IPS-NIHi7 (cell line): ENCODE measurements at regions not wholly inside any gene's neighbourhood (a gene's known extent, or its start where the extent isn't known, plus 50 kb on each side); places are given as distances from the start of the nearest gene placed in this dataset.

Experiments
- DNase-seq: peaks from one replicate; pipeline ENCODE4 v3.0.0; 2012; ENCODE audit warnings: mixed read lengths; ENCODE audit errors: extremely low spot score

DNA sequence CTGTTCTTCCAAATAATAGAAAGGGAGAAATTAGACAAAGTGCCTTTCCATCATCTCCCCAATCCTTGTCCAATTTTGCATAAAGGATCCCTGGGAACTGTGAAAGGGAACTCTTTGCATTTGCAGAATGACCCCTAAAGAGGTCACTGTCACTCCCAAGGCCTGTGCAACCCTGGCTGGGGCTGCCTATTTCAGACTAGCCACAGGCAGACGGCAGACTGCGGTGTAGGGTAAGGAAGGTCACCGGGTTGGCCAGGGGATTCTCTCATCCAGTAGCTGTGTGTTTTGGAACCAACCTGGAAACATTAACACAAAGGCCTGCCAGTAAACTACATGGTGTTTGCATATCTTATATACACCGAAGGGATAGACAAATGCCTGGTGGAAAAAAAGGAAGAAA is 818.7 kb downstream of the BCL11A start:
- DNase-seq, result no peak

DNA sequence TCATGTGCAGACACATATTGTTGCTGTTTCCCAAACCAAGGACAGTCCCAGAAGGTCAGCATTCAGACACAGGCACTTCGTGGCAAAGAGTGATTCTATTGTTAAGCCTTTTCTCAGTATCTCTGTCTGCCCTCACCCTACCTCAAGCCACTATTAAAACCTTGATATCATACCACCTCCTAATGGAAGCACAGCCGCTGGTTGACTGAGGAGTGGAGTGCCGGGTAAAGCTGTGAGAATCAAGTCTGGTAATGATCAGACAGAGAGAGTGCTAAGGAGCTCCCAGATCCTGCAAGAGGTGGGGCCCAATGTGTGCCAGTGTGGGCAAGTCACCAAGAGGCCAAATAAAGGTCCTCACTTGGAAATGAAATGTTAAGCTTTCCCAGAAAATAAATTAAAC is 819.5 kb downstream of the BCL11A start:
- no peak for DNase-seq

DNA sequence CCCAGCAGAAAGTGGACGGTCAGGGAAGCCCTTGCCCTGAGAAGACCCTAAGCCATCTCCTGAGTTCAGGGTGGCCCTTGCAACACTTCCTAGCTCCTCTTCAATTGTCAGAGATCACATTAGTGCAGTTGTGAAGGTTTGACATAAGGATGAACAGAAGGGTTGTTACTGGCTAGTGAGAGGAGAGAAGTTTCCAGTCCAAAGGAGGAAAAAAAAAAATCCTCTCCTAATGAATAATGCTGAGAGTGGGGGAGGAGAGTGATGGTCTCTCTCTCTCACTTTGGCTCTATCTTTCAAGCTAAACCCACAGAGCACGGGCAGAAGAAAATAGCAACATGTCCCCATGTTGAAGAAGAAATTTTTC is 819.9 kb downstream of the BCL11A start:
- no peak for DNase-seq

DNA sequence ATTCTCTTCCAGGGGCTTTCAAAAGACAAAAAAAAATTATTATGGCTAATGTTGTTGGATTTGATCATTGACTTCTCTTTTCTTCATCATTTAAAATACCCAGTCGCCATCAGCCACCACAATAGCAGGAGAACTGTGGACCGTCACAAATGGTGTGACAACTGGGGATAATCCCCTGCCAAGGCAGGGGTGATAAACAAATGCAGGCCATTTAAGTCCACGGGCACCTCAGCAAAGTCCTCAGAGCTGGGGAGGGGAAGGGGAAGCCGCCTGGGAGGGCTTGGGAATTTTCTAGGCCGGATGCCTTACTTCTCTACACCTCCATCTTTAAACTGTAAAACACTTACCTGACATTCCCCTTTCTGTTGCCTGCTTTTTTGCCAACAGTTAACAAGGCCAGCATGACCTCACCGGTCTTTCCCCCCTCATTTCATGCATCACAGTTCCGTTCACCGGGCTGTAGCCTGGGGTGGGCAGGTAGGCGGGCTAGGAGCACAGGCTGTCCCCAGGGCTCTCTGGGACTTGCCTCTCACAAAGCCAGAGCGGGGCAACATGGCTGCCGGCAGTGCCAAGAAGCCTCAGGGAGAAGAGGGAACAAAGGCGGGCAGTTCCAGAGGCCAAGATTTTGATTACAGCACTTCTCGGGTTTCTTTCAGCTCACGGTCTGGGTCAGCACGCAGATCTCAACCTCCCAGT is 820.4 kb downstream of the BCL11A start:
- peak; percentile 12 for DNase-seq

DNA sequence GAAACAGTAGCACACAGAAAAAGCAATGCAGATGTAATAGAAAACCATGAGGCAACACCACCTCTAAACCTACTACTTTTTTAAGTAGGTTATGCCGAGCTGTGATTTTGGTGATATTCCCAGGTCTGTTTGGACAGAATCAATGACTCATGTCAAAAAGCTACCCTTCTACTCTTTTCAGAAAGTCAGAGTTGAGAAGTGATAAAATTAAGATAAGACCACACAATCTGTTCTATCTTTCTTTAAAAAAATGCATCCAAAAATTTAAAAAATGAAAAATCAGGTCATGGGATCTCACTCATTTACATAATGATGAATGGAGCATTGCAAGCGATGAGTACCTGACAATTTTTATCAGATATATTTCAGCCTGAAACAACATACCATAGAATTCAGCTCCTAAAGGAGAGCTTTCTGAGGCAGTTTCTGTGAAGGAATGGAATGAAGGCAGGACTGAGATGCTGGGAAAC is 826.3 kb downstream of the BCL11A start:
- no peak for DNase-seq

DNA sequence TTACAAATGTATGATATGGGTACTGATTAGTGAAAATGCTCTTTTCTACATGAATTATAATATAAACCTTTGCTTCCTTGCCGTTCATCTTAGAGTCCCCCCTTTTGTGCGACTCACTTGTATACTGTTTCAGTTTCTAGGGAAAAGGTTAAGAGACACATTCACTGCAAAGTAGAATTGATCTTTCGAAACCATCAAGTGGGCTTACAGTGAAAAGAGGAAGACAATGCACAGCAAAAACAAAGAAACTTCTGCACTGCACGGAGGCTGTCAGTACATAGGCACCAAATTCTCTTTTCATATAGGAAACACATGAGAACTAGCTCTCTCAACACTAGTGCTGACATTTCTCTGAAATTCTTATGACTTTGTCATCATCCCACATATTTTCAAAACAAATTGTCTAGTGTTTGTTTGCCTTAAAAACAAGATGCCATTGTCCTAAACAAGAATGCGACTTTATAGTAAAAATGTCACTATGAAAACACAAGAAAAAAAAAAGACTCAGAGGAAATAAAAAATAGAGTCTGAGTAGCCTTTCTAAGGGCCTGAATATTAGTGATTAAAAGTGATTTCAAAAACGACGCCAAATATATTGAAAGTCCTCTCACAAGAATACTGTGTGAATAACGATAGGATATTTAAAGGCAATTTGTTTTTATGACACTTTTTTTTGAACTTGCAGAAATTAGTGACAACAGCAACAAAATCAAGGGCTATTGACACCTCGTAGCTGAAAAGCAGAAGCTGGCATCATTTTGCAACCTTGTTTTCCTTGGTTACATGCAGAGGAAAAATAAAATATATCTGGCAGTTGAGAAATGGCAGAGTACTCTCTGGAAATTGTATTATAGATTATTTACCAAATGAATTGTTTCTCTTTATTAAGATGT is 827.0 kb downstream of the BCL11A start:
- DNase-seq, result no peak

DNA sequence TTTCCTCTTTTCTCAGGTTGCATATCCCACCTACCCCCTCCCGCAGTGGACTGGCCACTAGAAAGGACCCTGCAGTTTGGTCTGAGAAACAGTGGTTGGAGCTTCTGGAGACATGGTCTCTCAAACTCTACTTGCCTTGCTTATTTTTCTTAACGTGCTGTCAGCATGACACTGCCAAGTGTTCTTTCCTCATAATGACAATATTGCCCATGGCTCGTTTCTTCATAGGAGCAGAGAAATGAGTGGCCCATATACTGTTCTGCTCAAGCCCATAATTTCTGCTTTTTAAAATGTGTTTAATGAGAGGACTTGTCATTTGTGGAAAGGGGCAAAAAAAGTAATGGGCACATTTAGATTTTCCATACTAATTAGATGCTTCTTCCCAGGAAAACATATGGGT is 828.7 kb downstream of the BCL11A start:
- DNase-seq, result no peak

DNA sequence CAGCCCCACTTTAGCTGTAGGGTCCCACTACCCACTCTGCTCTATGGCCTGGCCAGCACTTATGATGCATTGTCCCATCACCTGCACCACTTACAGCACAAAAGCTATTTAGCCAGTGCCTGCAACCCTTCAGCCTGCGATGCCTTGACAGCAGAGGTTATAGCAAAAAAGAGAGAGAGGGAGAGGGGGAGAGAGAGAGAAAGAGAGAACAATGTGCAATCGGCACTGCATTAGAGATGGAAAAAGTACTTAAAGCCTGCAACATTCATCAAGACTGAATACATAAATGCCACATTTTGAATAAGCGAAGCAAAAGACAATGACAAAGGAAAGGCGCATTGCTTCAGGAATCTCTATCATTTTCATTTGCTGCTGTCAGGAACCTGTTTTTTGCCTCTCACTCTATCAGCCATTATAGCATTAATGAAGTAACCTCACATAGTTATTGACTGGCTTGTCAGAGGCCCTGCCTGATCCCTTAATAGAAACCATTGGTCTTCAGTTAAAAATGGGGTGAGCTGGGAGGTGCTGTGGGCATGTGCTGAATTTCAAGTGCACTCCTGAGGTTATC is 833.1 kb downstream of the BCL11A start:
- DNase-seq, result no peak

DNA sequence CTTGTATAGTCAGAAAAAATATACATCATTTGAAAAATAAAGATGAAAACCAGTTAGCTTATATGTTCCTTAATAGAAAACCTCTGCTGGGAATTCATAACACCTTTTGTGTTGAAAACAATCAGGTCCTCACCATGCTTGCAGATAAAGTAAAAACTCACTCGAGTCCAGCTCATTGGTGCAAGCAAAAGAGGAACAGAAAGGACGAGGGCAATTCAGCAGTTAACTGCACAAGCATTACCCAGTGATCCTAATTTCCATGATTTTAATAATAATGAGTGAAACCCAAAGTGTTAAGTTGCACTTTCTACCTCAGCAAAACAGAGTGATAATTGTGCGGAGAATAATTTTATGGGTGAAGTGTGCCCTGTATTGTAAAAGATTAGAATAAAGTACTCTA is 839.9 kb downstream of the BCL11A start:
- no peak for DNase-seq

DNA sequence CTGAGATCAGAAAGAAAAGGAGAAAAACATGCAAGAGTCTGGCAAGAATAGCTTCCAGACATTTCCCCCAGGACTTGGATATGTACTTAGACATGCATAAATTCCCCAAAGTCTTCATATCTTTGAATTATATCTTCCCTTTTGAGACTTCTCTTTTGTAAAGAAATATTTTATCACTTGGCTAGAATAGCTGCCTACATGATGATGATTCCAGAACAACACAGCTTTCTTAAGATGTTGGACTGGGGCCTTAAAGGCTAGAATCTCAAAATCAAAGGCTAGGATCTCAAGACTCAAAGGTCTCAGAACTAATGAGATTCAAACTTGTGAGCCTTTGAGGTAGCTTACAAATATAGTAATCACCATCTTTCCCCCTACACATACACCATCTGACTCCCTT is 842.3 kb downstream of the BCL11A start:
- no peak for DNase-seq

DNA sequence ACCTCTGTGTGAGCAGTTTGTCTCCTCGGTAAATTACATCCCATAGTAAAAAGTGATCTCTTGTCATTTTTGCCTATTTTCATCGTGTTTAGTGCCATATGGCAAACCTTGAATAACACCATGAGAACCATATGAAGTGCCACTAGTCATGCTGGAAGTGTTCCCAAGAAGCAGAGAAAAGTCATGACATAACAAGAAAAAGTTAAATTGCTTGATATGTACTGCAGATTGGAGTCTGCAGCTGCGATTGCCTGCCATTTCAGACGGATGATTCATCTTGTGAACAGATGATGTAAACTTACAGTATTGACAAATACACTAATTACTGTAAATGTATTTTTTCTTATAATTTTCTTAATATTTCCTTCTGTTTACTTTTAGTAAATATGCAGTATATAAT is 846.7 kb downstream of the BCL11A start:
- no peak for DNase-seq

DNA sequence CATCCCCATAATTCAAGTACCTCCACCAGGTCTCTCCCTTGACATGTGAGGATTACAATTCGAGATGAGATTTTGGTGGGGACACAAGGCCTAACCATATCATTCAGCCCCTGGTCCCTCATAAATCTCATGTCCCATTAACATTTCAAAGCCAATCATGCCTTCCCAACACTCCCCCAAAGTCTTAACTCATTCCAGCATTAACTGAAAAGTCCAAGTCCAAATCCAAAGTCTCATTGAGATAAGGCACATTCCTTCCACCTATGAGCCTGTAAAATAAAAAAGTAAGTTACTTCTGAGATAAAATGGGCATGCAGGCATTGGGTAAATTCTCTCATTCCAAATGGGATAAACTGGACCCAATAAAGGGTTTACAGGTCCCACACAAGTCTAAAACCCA is 849.7 kb downstream of the BCL11A start:
- DNase-seq, result no peak

DNA sequence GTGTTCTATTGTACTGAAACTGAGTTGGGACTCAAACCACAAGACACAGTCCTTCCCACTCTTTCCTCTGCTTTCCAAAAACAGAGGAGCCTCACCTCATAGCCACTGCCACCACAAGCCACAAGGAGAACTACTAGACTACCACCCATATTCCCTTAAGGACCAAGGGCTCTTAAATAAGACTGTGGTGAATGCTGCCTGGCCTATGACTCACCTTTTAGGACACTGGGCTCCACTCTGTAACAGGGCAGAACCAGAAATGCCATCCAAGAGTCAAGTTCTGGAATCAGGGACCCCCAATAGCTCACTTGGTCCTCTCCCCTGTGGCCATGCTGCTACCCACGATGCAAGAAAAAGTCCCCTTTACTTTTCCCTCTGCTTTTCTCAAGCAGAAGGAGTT is 851.4 kb downstream of the BCL11A start:
- DNase-seq, result no peak

DNA sequence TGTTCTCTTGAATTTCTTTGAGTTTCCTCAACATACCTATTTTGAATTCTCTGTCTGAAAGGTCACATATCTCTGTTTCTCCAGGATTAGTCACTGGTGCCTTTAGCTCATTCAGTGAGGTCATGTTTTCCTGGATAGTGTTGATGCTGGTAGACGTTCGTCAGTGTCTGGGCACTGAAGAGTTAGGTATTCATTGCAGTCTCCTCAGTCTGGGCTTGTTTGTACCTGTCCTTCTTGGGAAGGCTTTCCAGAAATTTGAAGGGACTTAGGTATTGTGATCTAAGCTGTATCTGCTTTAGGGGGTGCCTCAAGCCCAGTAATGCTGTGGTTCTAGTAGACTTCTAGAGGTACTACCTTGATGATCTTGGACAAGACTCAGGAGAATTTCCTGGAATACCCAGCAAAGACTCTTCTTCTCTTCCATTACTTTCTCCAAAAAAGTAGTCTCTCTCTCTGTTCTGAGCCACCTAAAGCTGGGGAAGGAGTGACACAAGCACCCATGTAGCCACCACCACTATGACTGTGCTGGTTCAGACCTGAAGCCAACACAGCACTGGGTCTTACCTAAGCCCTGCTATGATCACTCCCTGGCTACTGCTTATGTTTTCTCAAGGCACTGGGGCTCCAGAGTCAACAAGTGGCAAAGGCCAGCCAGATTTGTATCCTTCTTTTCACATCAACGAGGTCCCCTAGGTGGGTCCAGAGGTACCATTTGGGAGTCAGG is 852.0 kb downstream of the BCL11A start:
- no peak for DNase-seq

DNA sequence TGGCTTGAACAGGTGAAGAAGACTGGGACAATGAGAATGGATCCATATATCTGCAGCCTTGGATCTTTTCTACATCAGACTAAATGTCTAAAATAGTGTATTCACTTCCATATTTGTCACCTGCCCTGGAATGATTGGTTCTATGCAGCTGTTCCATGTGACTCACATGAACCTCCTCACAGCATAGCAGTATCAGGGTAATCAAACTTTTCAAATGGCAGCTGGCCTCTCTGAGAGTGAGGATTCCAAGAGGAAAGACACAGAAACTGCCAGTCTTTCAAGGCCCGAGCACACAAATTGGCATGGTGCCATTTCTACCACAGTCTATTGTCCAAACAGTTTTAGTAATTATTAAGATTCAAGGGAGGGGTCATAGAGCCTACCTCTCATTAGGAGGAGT is 859.3 kb downstream of the BCL11A start:
- DNase-seq, result no peak

DNA sequence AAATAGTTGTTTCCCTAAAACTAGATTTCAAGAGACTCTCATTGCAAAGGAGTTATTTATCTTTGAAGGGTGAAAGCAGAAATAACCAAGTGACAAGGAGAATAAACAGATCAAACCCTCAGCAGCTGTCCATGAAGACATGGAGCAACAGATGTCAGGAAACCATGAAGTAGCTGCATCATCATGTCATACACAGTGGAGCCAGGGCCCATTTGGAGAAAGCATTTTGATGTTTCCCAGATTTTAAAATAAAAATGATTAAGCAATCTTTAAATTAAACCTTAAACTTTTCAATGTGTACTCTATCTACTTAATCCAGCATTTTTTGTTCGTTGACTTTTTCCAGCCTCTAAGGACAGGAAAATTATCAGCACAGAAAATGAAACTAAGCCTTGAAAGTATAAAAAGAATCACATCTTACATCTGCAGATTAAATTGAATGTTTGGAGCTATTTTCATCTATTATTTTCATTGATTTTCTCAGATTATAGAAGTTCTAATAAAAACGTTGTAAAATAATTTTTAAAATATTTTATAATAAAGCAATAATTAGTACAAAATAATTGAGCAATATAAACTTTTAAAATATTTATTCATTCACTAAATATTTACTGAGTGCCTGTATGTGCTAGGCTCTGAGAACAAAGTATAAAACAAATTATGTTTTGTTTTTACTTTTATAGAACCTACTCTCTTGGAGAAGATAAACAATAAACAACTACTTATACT is 860.1 kb downstream of the BCL11A start:
- no peak for DNase-seq

DNA sequence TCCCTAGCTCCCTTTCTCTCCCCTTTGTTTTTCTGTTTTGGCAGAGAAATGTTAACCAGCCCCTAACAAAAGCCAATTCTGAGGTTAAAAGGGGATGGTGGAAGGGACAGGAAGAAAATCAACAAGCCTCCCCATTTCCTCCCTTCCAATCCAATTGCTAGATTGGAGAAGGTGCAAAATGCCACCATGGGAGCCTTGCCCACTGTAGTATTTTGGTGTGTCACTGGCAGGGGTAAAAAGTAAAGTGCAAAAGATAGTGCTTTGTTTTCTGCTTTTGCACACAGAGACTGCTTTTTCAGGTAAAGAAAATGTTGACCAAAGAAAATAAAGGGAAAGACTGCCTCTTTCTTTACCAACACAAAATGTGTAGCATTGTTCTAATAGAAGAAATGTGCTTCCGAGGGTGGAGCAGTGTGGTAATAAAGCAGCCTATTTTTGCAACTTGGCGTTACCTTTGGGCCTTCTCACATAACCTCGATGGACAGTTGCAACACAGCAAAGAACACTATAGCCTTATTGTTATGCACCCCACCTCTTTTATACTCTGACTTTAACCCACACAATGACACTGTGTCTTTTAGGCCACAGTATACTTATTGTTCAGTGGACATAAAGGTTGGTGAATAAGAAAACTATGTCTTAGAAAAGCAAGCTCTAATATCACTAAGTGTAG is 861.8 kb downstream of the BCL11A start:
- no peak for DNase-seq

DNA sequence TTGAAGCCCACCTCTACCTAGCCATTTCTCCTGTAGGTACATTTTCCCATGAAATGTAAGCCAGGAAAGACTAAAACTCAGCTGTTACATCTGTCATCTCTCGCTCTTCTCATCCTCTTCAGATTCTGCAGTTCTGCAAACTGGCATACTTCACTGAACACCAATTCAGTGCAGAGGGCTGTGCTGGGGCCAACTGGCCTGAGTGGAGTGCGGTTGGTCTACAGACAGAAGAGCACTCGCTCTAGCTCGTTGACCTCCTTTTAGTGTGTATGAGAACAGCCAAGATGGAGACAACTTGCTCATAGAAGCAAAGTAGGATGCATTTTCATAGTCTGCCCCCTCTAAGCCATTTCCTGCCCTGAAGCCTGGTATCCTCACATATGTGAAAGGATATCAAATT is 862.6 kb downstream of the BCL11A start:
- DNase-seq, result no peak

DNA sequence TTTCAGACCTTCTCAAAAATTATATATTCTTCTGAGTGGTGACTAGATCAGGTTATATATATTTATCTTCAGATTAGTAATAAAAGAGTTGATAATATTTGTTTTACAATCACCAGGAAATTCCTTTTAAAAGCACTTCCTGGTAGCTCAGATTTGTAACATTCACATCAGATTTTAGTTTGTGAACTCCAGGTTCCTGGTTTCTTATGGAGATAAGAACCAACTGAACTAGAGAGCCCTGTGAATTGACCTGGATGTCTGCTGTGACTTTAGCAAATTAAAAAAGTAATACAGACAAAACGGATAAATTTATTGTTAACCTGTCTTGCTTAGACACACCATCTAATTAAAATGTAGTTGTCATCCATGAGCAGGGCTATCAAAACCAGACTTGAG is 868.7 kb downstream of the BCL11A start:
- no peak for DNase-seq

DNA sequence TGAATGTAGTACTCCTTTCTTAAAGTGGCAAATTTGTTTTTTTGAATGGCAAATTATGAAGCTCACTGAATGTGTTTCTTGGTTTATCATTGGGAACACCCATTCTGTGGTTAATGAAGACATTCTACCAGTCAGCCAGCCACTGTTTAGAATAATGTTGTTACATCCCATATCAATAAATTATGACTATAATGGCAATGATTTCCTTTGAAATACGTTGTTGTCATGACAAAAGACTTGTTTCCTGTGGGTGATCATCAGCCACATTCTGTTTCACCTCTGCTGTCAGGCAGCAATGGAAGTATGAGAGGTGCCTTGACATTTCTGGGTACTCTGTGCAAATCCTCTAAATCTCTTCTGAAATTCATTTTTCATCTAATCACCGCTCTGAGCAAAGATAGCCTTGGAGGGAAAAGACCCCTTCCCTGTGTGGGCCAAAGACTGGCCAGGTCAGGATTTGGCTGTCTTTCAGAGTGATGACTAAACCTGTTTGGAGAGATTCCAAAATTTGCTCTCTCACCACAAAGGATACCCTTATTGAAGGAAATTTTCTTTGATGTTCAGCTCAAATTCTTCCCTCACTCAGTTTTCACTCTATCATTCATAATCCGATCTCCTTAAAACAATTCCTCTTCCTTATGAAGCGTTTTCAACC is 869.2 kb downstream of the BCL11A start:
- no peak for DNase-seq

DNA sequence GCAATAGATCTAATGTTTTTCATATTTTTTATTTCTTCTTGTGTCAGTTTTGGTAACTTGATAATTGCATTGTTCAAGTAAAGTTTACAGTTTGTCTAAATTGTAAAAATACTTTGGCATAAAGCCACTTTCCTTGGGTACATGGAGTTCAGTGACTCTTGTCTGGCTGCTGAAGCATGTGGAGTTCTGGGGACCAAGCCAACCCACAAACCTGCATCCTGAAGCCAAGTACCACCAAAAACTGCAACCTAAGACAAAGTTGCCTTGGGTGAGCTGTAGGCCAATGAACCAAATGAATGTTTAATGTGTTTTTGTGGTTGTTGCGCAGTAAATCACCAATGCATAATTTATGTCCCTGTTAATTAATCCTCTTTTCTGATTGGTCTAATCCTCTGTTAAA is 872.6 kb downstream of the BCL11A start:
- no peak for DNase-seq
